PC-3 (cell line): ENCODE measurements at regions not wholly inside any gene's neighbourhood (a gene's known extent, or its start where the extent isn't known, plus 50 kb on each side); places are given as distances from the start of the nearest gene placed in this dataset.

Experiments
- ATAC-seq: fragments of 200-7000 bp; cut with Tn5 transposase; 2 replicates; pipeline ENCODE4 v1.9.1; 2020; ENCODE audit warnings: mild to moderate bottlenecking, moderate library complexity
- BruUV-seq: library from RNA; stranded (reverse); fragments of 400-500 nt; replicated peaks from 2 replicates; lab custom pipeline; 2021; lab: Mats Ljungman, UMichigan
- CTCF ChIA-PET: fragments of 300-600 bp; sonication (Branson Sonifier 250); formaldehyde crosslinking; loops from one replicate; lab custom pipeline; 2022; ENCODE audit warnings: antibody characterized with exemption; lab: Charles Lee
- POLR2A ChIA-PET: fragments of 300-600 bp; sonication (Branson Sonifier 250); formaldehyde crosslinking; loops from one replicate; lab custom pipeline; 2022; ENCODE audit warnings: antibody characterized with exemption; ENCODE audit not compliant: unreplicated experiment; lab: Charles Lee
- DNase-seq: peaks from one replicate; pipeline ENCODE4 v3.0.0-alpha.2; 2015
- H2AFZ ChIP-seq: fragments of 300-600 bp; sonication (generic); 2 replicates; pipeline ENCODE4 v1.6.0; 2016; ENCODE audit warnings: antibody characterized with exemption, low read length
- H3F3A ChIP-seq: fragments of 300-600 bp; sonication (generic); one replicate; pipeline ENCODE4 v1.6.0; 2017; ENCODE audit warnings: antibody characterized with exemption, low read length, control low read depth, mild to moderate bottlenecking; ENCODE audit not compliant: unreplicated experiment
- H3K27ac ChIP-seq: fragments of 300-600 bp; sonication (generic); 2 replicates; pipeline ENCODE4 v1.5.1; 2016; ENCODE audit warnings: mild to moderate bottlenecking, low read length
- H3K27me3 ChIP-seq: fragments of 300-600 bp; sonication (generic); 2 replicates; pipeline ENCODE4 v1.6.1; 2016; ENCODE audit warnings: low read length, mixed read lengths
- H3K36me3 ChIP-seq: fragments of 300-600 bp; sonication (generic); 2 replicates; pipeline ENCODE4 v1.6.1; 2016; ENCODE audit warnings: low read depth, mixed run types, low read length, mixed read lengths
- H3K4me1 ChIP-seq: fragments of 300-600 bp; sonication (generic); 2 replicates; pipeline ENCODE4 v1.5.1; 2016; ENCODE audit warnings: low read length; ENCODE audit not compliant: insufficient read depth
- H3K4me2 ChIP-seq: fragments of 300-600 bp; sonication (generic); 2 replicates; pipeline ENCODE4 v1.6.0; 2016; ENCODE audit warnings: low read length
- H3K4me3 ChIP-seq: fragments of 300-600 bp; sonication (generic); 2 replicates; pipeline ENCODE4 v1.5.1; 2016; ENCODE audit warnings: mild to moderate bottlenecking, low read length, mixed read lengths
- H3K79me2 ChIP-seq: fragments of 300-600 bp; sonication (generic); 2 replicates; pipeline ENCODE4 v1.6.1; 2017; ENCODE audit warnings: low read length, mixed read lengths
- H3K9ac ChIP-seq: fragments of 300-600 bp; sonication (generic); 2 replicates; pipeline ENCODE4 v1.6.0; 2016; ENCODE audit warnings: mild to moderate bottlenecking, low read length
- H3K9me2 ChIP-seq: fragments of 300-600 bp; sonication (generic); replicated peaks from 2 replicates; pipeline ENCODE4 v1.6.1; 2016; ENCODE audit warnings: mixed run types, low read length, mixed read lengths
- H3K9me3 ChIP-seq: fragments of 300-600 bp; sonication (generic); 2 replicates; pipeline ENCODE4 v1.6.1; 2016; ENCODE audit warnings: low read length, mixed read lengths
- H4K20me1 ChIP-seq: fragments of 300-600 bp; sonication (generic); 2 replicates; pipeline ENCODE4 v1.6.1; 2016; ENCODE audit warnings: low read length, mixed read lengths
- CTCF ChIP-seq: fragments of 300-600 bp; sonication (generic); conservative IDR thresholded peaks from 2 replicates; pipeline ENCODE4 v1.5.1; 2017; ENCODE audit warnings: antibody characterized with exemption, low read depth, mild to moderate bottlenecking, low read length
- EZH2 ChIP-seq: fragments of 300-600 bp; sonication (generic); IDR thresholded peaks from one replicate; pipeline ENCODE4 v1.6.1; 2017; ENCODE audit warnings: antibody characterized with exemption, mild to moderate bottlenecking, low read length; ENCODE audit not compliant: unreplicated experiment
- EZH2phosphoT487 ChIP-seq: fragments of 300-600 bp; sonication (generic); IDR thresholded peaks from 2 replicates; pipeline ENCODE4 v1.6.1; 2018; ENCODE audit warnings: mild to moderate bottlenecking, antibody characterized with exemption, low read length, borderline replicate concordance
- intact Hi-C: fragments of 100-400 bp; cut with micrococcal nuclease; formaldehyde crosslinking; loops from 2 replicates; pipeline ENCODE4 v1.9.0; 2023

GRCh38 chr9:75788006-75788634 is 102.4 kb upstream of the PCSK5 start:
- no peaks in the 10 kb centered on the region for H3K27me3 ChIP-seq
- no peaks in the 10 kb centered on the region for H3K9me2 ChIP-seq
- no peaks in the 10 kb centered on the region for H3K36me3 ChIP-seq
- ATAC-seq (no peak), DNase-seq (no peak)
- no peaks in the 10 kb centered on the region for H3K79me2 ChIP-seq
- H3K4me3 ChIP-seq: no peak overlapping the region
- BruUV-seq: no TSS peak
- no peak overlapping the region for H3K4me2 ChIP-seq
- TF ChIP-seq CTCF (no peak), EZH2phosphoT487 (no peak), EZH2 (no peak)
- ChIA-PET CTCF (no interaction called here), POLR2A (no interaction called here)
- intact Hi-C loops: no loop called here
- no peaks in the 10 kb centered on the region for H4K20me1 ChIP-seq
- no peak overlapping the region for H3K9ac ChIP-seq
- H3K9me3 ChIP-seq: no peaks in the 10 kb centered on the region
- no peaks in the 10 kb centered on the region for H3K4me1 ChIP-seq
- no peak overlapping the region for H3K27ac ChIP-seq
- H2AFZ ChIP-seq: no peak overlapping the region
- H3F3A ChIP-seq: no peaks in the 10 kb centered on the region

- ChIA-PET CTCF (no interaction called here), POLR2A (no interaction called here)
- intact Hi-C loops: no loop called here
- Histone ChIP-seq H2AFZ (no peak overlapping the region), H3K9ac (no peak overlapping the region), H3K79me2 (no peaks in the 10 kb centered on the region), H3F3A (no peaks in the 10 kb centered on the region), H4K20me1 (no peaks in the 10 kb centered on the region), H3K9me3 (no peaks in the 10 kb centered on the region), H3K36me3 (no peaks in the 10 kb centered on the region), H3K4me3 (no peak overlapping the region), H3K27me3 (no peaks in the 10 kb centered on the region), H3K9me2 (no peaks in the 10 kb centered on the region), H3K4me2 (no peak overlapping the region), H3K27ac (no peak overlapping the region), H3K4me1 (no peaks in the 10 kb centered on the region)
- no peak for ATAC-seq
- TF ChIP-seq CTCF (no peak), EZH2phosphoT487 (no peak), EZH2 (no peak)
- no TSS peak for BruUV-seq
- DNase-seq: no peak
Observed at GRCh38 chr9:75797085-75797580, 93.3 kb upstream of the PCSK5 start.

- Histone ChIP-seq H3K9me3 (no peaks in the 10 kb centered on the region), H3K4me1 (no peaks in the 10 kb centered on the region), H3K27ac (no peak overlapping the region), H3F3A (no peaks in the 10 kb centered on the region), H3K4me3 (no peak overlapping the region), H2AFZ (no peak overlapping the region), H3K4me2 (no peak overlapping the region), H3K9ac (no peak overlapping the region), H3K36me3 (no peaks in the 10 kb centered on the region), H3K27me3 (no peaks in the 10 kb centered on the region), H3K79me2 (no peaks in the 10 kb centered on the region), H3K9me2 (no peaks in the 10 kb centered on the region), H4K20me1 (no peaks in the 10 kb centered on the region)
- CTCF ChIA-PET: no interaction called here
- BruUV-seq: no TSS peak
- ATAC-seq: no peak
- POLR2A ChIA-PET: no interaction called here
- no peak for TF ChIP-seq EZH2phosphoT487
- TF ChIP-seq EZH2: no peak
- no peak for TF ChIP-seq CTCF
- intact Hi-C loops: no loop called here
- DNase-seq: no peak
Observed at GRCh38 chr9:75798505-75798904, 92.0 kb upstream of the PCSK5 start.
